ENCODE measurements at regions not wholly inside any gene's neighbourhood (a gene's known extent, or its start where the extent isn't known, plus 50 kb on each side); places are given as distances from the start of the nearest gene placed in this dataset.
"Not testable (repeated sequence)": the region's sequence is repeated elsewhere in the genome, so short reads cannot be mapped to it uniquely, and the experiment has no call there.

DNA sequence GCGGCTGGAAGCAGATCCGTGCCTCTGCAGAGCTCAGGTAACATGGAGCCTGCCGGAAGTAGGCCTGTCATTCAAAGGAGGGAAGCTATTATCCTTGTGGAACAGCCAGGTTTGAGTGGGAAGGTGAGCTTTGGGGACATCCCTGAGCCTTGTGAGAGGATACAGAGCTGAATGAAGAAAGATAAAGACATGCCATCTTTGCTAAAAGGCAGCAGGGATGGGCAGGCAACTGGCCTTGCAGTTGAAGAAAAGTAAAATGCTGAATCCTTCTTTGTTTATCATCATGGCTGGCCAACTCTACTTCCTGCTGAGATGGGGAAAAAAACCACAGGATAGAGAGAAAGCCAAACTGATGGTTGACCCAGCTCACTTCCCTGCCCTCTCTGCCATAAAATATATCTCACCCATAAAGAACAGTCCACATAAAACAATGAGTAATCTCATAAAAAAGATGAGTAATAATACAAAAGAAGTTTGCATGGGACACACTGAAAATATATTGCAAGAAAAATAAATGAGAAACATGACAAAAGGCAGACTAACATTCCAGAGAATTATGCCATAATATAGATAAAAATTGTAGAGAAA, 226.3 kb downstream of the DLEU7 start:
- DNase-seq (ENCODE audit: missing footprints), result no peak
- ATAC-seq, result no peak
- intact Hi-C loops (cut with DNase I), result no loop called here

DNA sequence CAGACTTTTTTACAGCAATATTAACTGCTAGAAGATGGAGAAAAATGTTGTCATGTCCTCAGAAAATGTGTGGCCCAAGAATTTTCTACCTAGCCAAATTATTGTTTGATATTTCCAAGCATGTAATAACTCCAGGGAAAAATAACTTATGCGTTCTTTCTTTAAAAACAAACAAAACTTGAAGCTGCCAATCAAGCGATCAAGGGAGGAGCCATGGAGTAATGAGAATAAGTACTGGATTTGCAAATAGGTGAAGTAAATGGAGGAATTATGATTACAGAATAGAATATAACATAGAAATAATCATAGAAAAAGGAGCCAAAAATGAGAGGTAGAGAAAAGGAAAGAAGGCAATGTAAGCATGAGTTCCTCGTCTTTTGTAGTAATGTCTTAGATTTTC, 225.3 kb downstream of the DLEU7 start:
- ATAC-seq, result no peak
- intact Hi-C loops (cut with DNase I), result no loop called here
- no peak for DNase-seq (ENCODE audit: missing footprints)

DNA sequence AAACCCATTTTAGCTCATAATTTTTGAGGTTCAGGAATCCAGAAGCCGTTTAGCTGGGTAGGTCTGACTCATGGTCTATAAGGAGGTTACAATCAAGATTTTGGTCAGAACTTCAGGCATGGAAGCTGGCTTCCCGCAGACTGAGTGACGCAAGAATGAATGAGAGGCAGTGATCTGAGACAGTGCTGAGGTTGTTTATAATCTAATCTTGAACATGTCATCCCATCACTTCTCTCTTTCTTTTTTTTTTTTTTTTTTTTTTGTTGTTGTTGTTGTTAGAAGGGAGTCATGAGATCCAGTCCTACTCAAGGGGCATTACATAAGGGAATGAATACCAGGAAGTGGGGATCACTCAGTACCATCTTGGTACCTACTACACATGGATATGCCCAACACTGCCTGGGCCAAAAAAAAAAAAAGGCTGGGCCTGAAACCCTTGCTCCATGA, 217.4 kb downstream of the DLEU7 start:
- ATAC-seq (no peak), DNase-seq (ENCODE audit: missing footprints) (no peak)
- intact Hi-C loops (cut with DNase I), result no loop called here

DNA sequence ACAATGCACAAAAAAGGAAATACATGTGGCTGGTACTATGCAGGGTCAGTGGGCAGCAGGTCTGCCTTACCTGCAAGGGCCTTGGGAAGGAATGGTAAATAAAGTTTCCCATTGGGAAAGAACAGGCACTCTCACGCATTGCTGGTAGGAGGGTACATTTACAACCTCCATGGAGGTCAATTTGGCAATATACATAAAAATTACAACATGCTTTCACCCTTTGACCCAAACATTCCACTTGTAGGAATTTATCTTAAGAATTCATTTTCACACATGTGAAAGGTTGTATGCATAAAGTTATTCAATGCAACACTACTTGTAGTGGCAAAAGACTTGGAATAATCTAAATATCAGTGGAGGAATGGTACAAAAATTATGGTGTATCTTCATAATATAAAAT, 216.4 kb downstream of the DLEU7 start:
- no peak for DNase-seq (ENCODE audit: missing footprints)
- intact Hi-C loops (cut with DNase I), result no loop called here
- no peak for ATAC-seq

DNA sequence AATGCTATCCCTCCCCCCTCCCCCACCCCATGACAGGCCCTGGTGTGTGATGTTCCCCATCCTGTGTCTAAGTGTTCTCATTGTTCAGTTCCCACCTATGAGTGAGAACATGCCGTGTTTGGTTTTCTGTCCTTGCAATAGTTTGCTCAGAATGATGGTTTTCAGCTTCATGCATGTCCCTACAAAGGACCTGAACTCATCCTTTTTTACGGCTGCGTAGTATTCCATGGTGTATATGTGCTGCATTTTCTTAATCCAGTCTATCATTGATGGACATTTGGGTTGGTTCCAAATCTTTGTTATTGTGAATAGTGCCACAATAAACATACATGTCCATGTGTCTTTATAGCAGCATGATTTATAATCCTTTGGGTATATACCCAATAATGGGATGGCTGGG, 215.0 kb downstream of the DLEU7 start:
- ATAC-seq; intact Hi-C loops (cut with DNase I); DNase-seq (ENCODE audit: missing footprints): not testable (repeated sequence)

DNA sequence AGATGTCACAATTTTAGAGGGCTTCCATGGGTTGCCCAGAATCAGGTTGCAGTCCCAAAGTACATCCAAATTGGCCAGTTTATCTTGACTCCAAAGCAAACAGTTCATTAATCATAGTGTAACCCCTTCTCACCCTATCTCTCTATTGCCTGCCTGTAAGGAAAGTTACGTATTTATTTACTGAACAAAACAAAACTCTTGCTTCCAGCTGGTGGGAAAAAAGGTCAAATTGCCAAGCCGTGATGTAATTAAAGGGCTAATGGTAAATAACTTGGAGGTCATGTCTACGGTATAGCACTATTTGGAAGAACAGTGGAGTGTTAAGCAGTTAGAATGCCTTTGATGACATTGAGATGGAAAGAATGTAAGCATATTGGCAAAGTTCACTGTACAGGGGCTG, 214.0 kb downstream of the DLEU7 start:
- DNase-seq (ENCODE audit: missing footprints) (no peak), ATAC-seq (no peak)
- intact Hi-C loops (cut with DNase I), result no loop called here

DNA sequence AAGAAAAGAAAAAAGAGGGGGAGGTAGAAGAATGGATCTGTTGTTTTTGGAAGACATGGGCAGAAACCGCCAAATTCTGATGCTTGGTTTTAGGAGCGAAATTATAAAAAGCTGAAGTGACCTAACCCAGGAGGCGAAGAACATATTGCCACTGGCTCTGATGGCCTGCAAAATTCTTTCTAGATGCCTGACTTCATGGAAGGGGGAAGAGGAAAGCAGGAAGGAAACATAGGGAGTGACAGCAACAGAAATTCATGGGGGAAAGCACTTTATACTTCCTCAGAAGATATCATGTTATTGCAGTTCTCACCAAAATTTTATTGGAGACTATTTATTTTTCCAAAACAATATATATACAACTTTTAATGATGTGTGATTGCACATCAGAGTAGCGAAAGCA, 213.5 kb downstream of the DLEU7 start:
- DNase-seq (ENCODE audit: missing footprints), result no peak
- intact Hi-C loops (cut with DNase I), result no loop called here
- no peak for ATAC-seq

DNA sequence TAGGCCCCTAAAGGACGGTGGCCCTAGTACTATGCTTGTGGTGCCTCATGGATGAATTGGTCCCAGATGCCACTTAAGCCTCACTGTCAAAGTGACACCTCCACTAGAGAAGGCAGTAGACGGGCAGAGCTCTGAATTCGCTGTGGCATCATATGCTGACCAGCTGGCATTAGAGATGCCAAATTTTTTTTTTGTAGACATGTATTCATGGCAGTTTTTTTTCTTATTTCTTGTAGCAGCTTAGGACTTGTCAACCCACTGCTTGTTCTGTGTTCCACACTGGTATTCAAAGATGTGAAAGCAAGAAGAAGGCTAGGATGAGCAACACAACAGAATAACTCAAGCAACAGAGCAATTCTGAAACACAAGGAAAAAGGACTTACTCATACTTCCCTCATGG, 212.5 kb downstream of the DLEU7 start:
- intact Hi-C loops (cut with DNase I), result no loop called here
- ATAC-seq (no peak), DNase-seq (ENCODE audit: missing footprints) (no peak)

DNA sequence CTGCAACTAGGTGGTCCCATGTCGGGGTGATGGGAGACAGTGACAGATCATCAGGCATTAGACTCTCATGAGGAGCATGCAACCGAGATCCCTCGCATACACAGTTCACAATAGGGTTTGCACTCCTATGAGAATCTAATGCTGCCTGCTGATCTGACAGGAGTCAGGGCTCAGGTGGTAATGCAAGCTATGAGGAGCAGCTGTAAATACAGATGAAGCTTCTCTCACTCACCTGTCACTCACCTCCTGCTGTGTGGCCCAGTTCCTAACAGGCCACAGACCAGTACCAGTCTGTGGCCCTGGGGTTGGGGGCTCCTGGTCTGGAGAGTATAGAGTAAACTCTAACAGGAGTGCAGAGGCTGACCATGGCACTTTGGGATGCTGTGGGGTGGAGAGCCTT, 209.2 kb downstream of the DLEU7 start:
- intact Hi-C loops (cut with DNase I), result no loop called here
- ATAC-seq (no peak), DNase-seq (ENCODE audit: missing footprints) (no peak)

DNA sequence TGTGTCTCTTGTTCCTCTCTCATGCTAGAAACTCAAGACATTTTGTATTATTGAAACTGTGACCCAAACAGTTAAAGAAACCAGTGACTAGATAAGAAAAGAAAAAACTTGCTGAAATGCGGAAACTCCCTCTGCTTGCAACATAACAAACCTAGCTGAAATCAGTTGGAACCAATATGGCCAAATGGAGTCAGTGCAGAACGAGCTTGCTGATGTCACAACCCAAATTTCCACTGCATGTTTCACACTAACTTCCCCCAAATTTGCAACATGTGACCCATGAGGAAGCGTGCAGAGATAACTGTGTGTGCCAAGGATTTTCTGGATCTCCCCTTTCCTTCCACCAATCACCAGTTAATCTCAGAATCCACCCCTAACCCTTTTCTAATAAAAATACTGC, 208.0 kb downstream of the DLEU7 start:
- ATAC-seq, result peak; percentile 91
- no peak for DNase-seq (ENCODE audit: missing footprints)
- intact Hi-C loops (cut with DNase I), result no loop called here

DNA sequence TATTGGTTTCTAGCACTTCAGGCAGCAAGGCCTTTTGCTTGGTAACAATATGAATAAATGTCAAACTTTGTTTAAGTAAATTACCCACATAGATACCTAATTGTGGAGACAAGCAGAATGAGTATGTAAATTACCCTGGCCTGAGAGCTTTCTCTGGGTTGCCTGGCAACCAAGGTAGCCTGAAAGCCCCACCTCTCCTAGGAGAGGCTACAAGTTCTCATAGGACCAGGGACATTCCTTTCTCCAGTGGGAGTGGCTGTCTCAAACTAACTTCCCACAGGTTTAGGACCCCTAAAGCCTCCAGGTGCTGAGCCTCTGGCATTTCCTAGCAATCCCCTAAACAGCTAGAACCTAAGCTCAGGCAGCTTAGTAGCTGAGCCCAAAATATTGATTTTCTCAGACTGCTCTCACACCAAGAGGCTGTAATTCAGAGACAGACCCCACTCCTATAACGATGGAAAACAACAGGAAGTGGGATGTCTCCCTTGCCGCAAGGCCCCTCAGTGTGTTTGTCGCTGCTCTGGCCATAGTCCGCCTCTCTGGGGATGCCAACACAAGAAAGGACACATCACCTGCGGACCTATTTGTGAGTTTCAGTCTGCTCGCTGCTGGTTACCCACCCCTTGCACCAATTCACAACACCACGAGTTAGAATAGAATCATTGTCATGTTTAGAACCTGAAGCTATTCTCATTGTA, 207.3 kb downstream of the DLEU7 start:
- ATAC-seq, result peak; percentile 42
- DNase-seq (ENCODE audit: missing footprints), result no peak
- intact Hi-C loops (cut with DNase I), result no loop called here

DNA sequence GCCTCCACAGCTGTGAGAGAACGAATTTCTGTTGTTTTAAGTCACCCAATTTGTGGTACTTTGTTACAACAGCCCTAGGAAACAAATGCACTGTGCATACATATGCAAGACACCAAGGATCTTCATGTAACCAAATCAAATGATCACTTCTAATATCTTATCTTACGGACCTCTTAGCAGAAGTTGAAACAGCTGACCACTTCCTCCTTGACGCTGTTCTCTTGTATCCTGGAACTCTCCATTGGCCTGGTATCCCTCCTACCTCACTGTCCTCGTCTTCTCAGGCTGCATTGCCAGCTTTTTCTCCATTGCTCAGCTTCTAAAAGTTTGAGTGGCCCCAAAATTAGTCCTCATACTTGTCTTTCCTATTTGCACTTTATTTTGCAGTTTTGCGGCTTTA, 200.4 kb downstream of the DLEU7 start:
- intact Hi-C loops (cut with DNase I), result no loop called here
- DNase-seq (ENCODE audit: missing footprints) (no peak), ATAC-seq (no peak)

DNA sequence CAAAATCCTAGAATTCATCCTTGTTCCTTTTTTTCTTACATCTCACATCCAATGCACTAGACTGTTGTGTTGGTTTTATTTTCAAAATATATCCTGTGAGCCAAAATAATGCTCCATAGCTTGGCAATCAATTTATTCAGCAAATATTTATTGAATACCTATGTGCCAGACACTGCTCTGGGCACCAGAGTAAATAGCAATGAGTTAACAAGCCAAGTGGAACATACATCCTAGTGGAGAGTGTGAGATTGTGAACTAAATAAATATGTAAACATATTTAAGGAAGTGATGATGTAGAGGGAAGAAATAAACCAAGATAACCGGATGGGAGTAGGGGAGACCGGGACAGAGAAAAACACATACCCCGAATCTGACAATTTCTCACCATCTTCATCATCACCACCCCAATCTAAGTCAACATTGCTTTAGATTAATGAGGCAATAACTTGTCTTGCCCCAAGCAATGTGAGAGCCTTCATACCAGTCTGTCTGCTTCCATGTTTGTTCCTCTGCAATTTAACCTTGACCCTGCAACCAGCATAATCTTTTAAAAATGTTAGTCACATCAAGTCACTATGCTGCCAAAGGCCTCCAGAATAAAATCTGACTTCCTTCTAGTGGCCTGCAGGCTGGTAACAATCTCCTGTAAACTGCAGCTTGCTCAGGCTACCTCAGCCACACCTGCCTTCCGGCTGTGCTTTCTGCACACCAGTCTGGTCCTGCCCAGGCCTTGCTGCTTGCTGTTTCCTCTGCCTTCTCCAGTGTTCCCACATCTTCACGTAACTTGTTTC, 199.2 kb downstream of the DLEU7 start:
- ATAC-seq (no peak), DNase-seq (ENCODE audit: missing footprints) (no peak)
- intact Hi-C loops (cut with DNase I), result no loop called here

DNA sequence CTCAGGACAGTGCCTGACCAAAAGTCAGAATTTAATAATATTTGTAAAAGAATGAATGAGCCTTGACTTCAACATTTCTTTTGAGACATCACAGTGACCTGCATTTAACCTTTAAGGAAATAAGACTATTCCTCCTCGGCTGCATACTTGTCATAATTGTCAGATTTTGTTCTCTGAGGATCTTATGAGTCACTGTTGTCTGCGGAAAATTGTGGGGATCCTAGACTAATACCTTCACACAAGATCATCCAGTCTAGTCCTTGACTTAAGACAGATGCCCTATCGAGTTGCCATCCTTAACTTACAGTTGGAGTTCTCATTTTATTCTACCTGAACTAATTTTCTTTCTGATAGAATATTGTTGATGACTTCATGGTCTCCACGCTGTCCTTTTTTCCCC, 198.4 kb downstream of the DLEU7 start:
- DNase-seq (ENCODE audit: missing footprints) (no peak), ATAC-seq (no peak)
- intact Hi-C loops (cut with DNase I), result no loop called here

DNA sequence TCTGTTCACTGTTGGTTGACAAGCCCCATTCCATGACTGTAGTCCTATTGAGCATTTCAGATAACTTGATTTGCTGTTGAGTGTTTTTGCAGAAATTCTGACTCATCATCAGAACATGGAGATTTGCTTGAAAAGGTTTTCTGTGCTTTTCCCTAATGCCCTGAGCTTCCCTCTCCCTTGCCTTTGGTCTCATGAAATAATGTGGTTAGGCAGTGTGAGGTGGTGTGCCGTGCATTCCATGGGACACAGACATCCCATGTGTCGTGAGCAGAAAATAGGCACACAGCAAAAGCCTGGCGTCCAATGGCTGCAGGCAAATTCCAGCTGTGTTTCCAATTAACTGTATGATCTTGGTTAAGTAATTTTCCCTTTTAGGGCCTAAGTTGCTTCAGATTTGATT, 197.4 kb downstream of the DLEU7 start:
- ATAC-seq (no peak), DNase-seq (ENCODE audit: missing footprints) (no peak)
- intact Hi-C loops (cut with DNase I), result no loop called here

DNA sequence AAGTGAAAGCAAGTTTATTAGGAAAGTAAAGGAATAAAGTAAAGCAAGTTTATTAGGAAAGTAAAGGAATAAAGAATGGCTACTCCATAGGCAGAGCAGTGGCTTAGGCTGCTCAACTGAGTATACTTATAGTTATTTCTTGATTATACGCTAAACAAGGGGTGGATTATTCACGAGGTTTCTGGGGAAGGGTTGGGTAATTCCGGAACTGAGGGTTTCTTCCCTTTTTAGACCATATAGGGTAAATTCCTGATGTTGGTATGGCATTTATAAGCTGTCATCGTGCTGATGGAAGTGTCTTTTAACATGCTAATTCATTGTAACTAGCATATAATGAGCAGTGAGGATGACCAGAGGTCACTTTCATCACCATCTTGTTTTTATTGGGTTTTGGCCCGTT, 194.3 kb downstream of the DLEU7 start:
- intact Hi-C loops (cut with DNase I), result no loop called here

DNA sequence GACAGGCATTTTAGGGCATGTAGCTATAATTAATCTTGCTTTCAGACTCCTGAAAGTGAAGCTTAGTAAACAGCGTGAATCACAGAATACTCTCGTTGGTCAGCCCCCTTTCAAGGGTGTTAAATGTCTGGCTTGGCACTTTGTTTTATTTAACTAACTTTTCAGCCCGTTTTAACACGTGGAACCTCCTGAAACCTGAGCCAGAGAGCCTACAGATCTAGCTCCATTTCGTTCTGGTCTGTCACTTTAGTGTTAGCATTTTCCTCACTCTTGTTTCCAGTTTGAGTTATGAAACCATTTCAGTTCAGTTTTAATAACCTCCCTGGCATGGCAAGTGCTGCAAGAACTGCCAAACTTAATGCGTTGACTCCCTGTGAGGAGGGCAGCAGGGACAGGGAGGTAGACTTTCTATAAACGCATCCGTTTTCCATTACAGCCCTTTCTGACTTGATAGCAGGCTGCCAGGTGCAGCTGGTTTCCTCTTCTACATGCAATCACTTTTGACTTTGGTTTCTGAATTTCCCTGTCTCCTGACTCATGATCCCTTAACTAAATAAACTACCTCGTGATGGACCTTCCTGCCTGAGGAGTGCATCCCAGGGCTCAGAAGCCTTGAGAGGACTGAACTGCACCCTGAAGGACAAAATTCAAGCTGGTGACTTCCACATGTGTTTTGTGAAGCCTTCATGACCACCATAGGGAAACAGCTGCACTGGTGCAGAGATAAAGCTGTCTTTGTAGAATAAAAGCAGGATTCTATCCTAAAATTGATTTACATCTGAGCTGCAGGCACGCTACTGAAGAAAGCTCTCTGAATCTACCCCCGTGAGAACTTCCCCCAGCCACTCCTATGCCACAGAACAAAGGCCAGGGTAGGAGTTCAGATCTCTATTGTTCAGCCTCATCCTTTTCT, 192.6 kb downstream of the DLEU7 start:
- no peak for ATAC-seq
- no peak for DNase-seq (ENCODE audit: missing footprints)
- intact Hi-C loops (cut with DNase I), result no loop called here

More for the DNA sequence above, 194.3 kb downstream of the DLEU7 start:
- DNase-seq (ENCODE audit: missing footprints) (no peak), ATAC-seq (no peak)

DNA sequence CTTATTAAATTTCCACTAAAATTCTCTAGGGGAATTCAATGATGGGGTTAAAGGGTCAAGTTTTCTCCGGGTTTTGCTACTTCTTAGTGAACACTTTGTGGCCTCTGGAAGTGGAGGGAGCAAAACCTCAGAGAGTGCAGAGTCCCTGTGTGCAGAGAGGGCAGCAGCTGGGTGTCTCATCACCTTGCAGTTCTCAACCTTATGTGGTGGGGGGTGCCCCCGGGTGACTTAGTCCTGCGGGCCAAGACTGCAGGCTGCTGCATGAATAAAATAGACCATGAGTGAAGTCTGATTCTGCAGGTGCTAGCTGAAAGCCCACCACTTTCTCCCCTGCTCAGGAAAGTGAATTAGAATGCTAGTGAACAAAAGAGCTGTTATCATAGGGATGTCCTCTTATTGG, 191.6 kb downstream of the DLEU7 start:
- intact Hi-C loops (cut with DNase I), result no loop called here
- ATAC-seq (no peak), DNase-seq (ENCODE audit: missing footprints) (no peak)

DNA sequence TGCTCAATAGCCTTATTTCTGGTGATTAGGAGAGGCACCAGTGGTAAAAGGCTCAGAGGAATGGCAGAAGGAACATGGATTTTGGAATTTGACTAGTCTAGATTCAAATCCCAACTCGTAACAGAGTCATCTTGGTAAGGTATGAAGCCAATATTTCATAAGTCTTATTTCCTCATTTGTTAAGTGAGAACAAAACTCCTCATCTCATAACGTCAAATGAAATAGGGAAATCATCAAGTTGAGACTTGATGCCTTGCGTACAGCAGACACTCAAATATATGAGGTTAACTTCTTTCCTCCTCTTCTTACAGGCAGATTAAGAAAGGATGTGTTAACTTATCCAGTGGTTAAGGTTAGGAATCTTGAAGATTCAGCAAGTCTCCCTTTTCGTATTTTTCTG, 189.2 kb downstream of the DLEU7 start:
- DNase-seq (ENCODE audit: missing footprints), result no peak
- intact Hi-C loops (cut with DNase I), result no loop called here
- ATAC-seq, result no peak

All from Right ventricle myocardium inferior (tissue), 1 donor.